Sciatic nerve (tissue), 2 donors: ENCODE measurements at regions not wholly inside any gene's neighbourhood (a gene's known extent, or its start where the extent isn't known, plus 50 kb on each side); places are given as distances from the start of the nearest gene placed in this dataset.
"Not testable (repeated sequence)": the region's sequence is repeated elsewhere in the genome, so short reads cannot be mapped to it uniquely, and the experiment has no call there.

Experiments
- ATAC-seq: fragments of 200-7000 bp; cut with Tn5 transposase; one replicate; pipeline ENCODE4 v1.9.1; 2020; ENCODE audit warnings: mild to moderate bottlenecking, moderate library complexity
- DNase-seq: peaks from one replicate; pipeline ENCODE4 v3.0.0-alpha.2; 2020; ENCODE audit warnings: low spot score
- intact Hi-C: fragments of 100-400 bp; cut with DNase I; formaldehyde crosslinking; loops from one replicate; pipeline ENCODE4 v1.14.2; 2022
- donor health status: DM: no; HTN: no; CAD: no.
- donor health status: DM: no; HTN: no; CAD: no.

DNA sequence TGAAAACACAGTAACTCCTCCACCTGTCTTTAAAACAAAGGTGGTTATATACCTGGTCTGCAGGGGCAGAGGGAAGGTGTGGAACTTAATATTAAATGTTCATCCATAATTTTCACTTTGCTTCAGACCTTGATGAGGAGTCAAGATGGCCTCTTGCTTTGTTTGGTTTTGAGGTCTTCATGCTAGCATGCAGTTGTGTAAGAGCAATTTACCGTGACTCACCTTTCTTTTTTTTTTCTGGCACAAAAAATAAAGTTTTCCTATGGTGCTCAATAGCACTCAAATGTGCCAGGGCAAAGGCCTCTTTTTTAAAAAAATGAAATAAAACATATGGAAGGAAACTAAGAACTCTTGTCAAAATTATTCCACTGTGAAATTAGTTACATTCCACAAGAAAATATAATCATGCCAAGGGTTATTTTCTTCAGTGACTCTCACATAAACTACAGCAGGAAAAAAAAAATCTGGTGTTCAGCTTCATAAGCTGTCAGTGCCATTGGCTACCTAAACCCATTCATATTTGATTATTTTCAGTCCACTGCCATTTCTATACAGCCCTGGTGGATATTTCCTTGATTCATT, 128.2 kb downstream of the SLC7A11 start:
- DNase-seq: no peak
- intact Hi-C loops: no loop called here
- no peak for ATAC-seq

DNA sequence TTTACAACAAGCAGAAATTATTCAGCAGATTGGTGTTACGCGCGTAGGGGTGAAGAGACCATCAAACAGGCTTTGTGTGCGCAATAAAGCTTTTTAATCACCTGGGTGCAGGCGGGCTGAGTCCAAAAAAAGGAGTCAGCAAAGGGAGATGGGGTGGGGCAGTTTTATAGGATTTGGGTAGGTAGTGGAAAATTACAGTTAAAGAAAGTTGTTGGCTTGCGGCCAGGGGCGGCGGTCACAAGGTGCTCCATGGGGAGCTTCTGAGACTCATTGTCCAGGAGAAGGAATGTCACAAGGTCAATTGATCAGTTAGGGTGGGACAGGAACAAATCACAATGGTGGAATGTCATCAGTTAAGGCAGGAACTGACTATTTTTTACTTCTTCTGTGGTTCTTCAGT, 129.3 kb downstream of the SLC7A11 start:
- intact Hi-C loops, ATAC-seq, DNase-seq: not testable (repeated sequence)

DNA sequence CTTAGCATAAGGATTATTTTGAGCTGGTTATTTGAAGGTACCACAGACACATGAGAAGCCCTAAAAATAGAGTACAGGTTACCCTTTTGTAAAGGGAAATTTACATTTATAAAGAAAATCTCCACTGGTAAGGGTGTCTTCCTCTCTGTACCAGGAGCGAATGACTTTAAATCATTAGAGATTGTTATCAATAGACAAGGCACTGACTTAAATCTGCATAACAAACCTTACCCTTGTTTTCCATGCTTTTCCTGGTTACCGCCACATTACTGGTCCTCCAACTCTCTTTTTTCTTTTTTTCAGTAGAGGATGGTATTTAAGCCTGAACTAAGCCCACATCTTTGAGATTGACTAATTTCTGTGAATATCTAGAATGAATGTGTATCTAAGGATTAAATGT, 129.8 kb downstream of the SLC7A11 start:
- ATAC-seq (no peak), DNase-seq (no peak)
- intact Hi-C loops: no loop called here

DNA sequence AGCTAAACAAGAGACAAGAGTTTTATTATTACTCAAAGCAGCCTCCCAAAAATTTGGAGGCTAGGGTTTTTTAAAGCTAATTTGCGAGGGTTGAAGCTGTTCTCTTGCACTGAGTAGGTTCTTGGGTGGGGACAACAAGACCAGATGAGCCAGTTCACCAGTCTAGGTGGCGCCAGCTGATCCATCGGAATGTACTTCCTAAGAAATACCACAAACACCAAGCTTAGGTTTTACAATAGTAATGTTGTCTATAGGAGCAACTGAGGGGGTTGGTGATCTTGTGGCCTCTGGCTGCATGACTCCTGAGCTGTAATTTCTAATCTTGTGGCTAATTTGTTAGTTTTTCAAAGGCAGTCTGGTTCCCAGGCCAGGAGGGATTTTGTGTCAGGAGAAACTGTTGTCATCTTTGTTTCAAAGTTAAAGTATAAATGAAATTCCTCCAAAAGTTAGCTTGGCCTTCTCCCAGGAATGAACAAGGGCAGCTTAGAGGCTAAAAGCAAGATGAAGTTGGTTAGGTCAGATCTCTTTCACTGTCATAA, 130.6 kb downstream of the SLC7A11 start:
- intact Hi-C loops: no loop called here
- no peak for DNase-seq
- ATAC-seq: no peak

DNA sequence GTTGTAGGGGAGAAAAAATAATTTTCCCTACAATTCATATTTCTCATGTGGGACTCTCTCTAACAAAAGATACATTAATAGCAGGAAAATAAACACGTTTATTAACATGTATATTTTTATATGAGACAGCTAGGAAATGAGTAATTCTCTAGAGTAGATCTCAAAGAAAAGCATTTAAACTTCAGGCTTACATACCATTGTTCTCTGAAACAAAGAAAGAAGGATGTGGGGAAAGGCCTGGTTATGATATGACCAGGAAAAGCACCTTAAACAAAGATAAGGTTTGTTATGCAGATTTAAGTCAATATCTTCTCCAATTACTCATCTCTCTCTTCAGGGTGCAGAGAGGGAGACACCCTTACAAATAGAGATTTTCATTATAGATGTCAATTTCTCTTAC, 131.3 kb downstream of the SLC7A11 start:
- no peak for DNase-seq
- intact Hi-C loops: no loop called here
- ATAC-seq: no peak

DNA sequence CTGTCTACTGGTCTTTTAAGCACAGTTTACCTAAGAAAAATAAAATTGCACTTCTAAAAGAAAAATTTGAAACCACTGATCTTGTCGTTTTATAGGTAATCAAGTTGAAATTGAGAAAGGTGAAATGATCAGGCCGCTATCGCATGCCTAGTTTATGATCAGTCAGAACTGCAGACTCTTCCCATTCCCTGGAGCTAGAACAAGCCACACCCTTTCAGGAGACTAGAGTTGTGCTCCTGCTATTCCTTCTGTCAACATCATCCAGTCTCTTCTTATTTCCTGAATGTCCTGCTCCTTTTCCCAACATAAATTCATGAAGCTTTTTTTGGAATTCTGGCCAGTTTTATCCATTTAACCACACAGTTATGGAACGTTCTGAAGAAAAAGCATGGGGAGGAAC, 135.1 kb downstream of the SLC7A11 start:
- intact Hi-C loops: no loop called here
- no peak for DNase-seq
- no peak for ATAC-seq

DNA sequence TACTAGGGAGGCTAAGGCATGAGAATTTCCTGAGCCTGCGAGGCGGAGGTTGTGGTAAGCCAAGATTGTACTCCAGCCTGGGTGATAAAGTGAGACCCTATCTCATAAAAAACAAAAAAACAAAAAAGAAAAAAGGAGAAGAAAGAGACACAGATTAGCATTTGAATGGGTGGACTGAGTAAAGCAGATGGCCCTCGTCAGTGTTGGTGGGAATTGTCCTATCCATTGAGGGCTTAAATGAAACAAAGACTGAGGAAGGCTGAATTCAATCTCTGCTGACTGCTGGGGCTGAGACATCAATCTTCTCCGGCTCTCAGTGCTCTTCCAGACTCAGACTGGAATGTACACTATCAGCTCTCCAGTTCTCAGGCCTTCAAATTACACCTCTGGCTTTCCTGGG, 136.8 kb downstream of the SLC7A11 start:
- intact Hi-C loops: no loop called here
- no peak for ATAC-seq
- DNase-seq: no peak

DNA sequence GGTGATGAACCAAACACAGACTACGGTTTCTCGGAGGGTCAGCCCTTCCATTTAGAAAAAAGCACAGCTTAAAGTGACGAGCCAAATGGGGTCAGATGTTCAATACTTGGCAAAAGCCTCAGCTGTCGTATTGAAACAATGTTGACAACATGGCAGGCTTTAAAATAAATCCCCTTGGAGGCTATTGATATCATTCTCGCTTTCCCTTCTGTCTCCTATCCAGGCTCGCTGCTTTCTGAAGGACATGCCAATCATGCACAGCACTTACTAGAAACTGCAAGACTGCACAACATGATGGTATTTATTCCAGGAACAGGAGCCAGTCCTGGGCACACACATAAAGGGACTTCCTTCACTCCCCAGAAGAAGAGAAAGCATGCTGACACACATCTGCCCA, 137.9 kb downstream of the SLC7A11 start:
- no peak for ATAC-seq
- no peak for DNase-seq
- intact Hi-C loops: no loop called here

DNA sequence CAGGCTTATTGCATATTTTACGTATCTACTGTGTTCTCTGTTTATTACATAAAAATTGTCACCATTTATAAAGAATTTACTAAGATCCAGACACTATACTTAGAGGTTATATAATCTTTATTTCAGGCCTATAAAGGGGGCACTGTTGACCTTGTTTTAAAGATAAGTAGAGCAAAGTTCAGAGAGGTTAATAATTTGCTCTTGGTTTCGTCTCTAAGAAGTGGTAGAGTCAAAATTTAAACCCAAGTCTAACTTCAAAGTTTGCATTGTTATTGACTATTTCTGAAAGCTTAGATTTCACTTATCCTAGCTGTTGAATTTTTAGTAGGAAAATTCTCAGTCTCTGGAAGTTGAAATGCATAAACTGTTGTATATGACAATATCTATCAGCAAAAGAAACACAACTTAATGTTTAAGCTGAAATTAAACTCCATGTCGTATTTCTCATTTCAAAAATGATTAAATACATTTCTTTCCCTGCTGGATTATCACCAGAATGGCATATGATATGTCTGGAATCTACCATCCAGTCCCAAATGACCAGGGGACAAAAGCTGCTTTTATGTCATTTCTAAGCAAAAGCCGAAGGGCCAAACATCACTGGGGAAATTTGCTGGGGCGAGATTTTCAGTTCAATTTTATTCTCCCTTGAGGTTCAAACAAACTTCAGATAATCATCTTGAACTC, 138.4 kb downstream of the SLC7A11 start:
- DNase-seq: no peak
- intact Hi-C loops: no loop called here
- no peak for ATAC-seq

DNA sequence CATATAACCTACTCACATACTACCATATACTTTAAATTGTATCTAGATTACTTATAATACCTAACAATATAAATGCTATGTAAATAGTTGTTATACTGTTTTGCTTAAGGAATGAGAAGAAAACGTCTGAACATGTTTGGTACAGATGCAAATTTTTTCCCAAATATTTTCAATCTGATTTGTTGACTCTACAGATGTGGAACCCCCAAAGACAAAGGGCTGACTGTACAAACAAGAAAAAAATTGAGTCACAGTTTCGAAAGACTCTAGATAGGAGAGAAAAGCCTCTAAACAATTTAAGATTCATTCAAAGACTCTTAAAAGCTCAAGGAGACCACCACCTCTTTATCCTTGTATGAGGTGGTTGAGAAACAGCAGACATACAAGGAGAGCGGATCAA, 142.8 kb downstream of the SLC7A11 start:
- ATAC-seq (no peak), DNase-seq (no peak)
- intact Hi-C loops: loop anchor here (10.0 kb wide), 1 partner anchor 975 kb away; no protein-coding TSS in a partner anchor

DNA sequence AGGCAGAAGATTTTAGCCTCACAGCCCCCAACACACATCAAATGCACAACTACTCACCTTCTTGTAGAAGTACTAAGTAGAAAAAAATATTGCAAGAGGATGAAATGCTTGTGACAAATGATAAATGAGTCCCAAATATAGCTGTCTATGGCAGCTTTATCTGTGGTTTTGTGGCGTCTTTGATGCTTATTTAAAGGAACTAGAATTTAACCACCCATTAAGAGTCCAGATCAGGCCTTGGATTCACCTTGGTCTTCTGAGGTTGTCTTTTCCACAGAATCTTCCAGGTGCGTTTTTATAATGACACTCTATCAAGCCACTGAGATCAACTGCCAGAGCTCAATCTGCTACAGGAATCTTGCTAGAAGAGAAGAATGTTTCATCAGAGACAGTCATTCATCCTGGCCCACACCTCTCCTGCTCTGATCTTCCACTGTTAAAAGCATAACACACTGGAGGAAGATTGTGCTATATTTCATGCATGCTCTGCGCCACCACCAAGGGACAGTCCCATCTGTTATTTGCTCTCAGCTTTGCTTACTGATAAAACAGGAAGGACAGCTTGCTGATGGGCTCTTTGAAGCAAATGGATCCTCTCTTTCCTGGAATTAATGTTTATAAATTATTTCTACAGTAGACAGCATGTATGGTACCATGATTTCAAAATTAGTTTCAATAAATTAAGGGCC, 144.1 kb downstream of the SLC7A11 start:
- intact Hi-C loops: loop anchor here (10.0 kb wide), 1 partner anchor 973 kb away; no protein-coding TSS in a partner anchor
- DNase-seq (no peak), ATAC-seq (no peak)

DNA sequence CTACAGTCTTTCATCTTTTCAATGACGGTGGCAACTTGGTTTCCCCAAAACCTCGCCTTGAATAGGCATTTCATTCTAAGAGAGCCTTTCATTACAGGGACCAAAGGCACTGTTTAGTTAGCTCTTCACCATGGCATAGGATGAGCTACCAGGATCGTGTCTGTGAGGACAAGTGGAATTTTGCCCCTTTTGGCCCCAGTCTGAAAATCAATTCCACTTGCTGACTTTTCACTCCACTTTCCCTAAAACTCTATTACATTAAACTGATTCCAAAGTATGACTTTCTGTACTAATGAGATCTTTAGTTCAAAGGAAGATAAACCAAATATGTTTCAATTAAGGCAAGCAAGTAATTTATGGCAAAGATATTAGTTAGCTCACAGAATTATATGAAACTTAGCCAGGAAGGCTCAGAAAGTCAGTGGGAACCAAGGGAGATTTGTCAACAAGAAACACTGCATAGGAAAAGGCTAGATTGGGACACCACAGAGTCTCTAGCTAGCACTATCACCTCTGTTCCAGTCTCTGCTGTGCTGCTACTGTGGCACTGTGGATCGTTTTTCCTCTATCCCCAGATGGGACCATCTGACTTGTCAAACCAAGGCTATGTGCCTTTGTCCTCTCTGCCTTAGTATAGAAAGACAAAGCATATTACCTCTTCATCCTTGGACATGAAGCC, 145.6 kb downstream of the SLC7A11 start:
- no peak for DNase-seq
- intact Hi-C loops: loop anchor here (10.0 kb wide), 1 partner anchor 972 kb away; no protein-coding TSS in a partner anchor
- ATAC-seq: no peak

DNA sequence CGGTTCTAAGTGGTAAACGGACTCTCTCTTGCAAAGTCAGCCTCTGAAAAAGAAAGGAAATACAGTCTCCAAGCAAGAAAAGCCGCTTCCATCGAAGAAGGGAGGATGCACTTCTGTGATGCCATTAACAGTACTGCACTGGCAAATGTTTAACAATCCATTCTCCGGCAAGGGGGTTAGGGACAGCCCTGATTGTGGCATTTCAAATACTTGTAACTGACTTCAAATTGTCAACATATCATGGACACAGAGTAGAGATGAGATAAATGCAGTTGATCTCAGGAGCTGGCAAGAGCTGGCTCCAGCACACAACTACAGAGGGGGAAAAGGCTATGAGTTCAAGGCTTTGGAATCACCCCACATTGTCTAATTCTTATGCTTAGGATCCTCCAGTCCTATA, 146.8 kb downstream of the SLC7A11 start:
- DNase-seq (no peak), ATAC-seq (no peak)
- intact Hi-C loops: loop anchor here (10.0 kb wide), 1 partner anchor 971 kb away; no protein-coding TSS in a partner anchor

DNA sequence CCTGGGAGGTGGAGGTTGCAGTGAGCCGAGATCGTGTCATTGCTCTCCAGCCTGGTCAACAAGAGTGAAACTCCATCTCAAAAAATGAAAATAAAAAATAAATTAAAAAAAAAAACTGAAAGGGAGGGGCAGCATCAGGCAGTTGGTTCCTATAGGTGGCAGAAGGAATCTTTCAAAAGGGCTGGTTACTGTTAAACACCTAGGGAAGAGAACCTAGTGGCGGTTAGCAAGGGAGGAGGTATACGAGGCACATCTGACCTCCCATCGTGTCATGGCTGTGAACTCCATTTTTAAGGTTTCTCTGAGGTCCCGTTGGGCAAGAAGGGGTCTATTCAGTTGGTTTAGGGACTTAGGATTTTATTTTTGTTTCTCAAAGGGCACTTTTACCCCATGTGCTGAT, 150.1 kb downstream of the SLC7A11 start:
- intact Hi-C loops: loop anchor here (10.0 kb wide), 1 partner anchor 967 kb away; no protein-coding TSS in a partner anchor
- no peak for DNase-seq
- ATAC-seq: no peak

DNA sequence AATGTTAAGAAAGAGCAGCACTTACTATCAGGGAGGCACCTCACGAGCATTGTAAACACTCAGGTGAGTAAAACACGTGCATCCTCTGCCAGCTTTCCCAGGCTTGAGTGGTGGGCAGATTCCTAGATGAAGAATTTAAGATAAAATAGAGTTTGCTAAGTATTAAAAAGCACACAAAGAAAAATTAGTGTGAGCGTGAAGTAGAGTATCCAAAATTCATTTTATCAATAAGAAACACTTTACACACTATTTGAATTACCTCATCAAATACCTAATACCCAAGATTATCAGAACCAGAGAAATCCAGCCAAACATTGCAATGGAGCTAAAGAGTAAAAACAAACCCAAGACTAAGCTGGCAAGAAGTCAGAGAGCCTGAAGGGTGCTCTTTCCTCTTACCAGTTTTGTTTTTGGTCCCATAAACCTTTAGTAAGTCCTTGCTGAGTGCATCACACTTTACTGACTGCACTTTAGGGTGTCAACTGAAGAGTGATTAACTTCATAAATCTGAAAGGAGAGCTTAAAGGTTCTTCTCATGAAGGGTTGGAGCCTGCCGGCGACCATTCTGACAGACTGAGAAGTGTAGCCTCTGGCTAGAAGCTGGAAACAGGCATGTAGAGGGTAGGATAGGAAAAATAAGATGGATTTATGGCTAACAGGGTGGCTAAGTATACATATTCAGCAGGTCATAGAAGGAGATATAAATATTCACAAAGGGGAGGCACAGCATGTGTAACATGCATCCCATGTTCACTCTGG, 151.1 kb downstream of the SLC7A11 start:
- intact Hi-C loops: loop anchor here (10.0 kb wide), 1 partner anchor 966 kb away; no protein-coding TSS in a partner anchor
- ATAC-seq: no peak

DNA sequence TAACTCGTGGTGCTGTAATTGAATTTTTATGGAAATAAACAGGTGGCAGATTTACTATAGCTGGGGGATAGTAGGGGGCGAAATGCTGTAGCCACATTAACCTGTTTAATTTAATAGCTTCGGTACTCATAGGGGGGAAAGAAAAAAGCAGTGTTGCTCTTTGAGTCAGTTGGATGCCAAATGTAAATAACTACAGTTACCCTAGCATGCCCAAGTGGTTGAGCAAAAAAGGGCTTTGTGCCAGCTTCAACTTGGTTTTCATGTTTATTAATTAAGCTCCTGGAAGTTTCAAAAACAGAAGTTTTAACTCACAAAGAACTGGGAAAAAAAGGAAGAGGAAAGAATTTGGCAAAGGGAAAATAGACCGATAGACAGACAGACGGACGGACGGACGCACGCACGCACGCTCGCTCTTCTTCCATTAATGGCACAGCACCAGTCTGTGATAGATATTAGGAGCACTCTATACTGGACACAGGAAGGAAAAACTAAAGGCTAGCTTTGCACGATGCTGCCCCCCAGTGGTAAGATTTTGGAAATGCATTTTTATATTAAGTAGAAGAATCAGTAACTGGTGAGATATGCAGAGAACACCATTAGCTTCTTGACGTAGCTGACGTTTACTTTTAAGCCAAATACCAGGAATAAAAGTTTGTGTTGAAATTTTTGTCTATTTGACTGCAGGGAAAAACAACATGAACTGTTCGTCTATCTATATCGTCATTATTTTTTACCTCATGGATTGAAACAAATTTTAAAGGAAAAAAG, 151.8 kb downstream of the SLC7A11 start:
- peak; percentile 88 for ATAC-seq
- DNase-seq: no peak
- intact Hi-C loops: loop anchor here (10.0 kb wide), 1 partner anchor 966 kb away; no protein-coding TSS in a partner anchor

More for the DNA sequence above, 151.1 kb downstream of the SLC7A11 start:
- no peak for DNase-seq

DNA sequence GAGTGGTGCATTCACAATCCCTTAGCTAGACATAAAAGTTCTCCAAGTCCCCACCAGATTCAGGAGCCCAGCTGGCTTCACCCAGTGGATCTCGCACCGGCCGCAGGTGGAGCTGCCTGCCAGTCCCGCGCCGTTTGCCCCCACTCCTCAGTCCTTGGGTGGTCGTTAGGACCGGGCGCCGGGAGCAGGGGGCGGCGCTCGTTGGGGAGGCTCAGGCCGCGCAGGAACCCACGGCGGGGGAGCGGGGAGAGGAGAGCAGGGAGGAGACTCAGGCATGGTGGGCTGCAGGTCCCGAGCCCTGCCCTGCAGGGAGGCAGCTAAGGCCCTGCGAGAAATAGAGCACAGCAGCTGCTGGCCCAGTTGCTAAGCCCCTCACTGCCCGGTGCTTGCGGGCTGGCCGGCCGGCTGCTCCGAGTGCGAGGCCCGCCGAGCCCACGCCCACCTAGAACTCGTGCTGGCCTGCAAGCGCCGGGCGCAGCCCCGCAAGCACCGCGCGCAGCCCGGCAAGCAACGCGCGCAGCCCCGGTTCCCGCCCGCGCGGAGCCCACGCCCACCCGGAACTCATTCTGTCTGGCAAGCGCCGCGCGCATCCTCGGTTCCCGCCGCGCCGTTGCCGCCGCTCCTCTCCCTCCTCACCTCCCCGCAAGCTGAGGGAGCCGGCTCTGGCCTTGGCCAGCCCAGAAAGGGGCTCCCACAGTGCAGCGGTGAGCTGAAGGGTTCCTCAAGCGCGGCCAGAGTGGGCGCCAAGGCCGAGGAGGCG, 153.5 kb downstream of the SLC7A11 start:
- intact Hi-C loops: no loop called here
- DNase-seq (no peak), ATAC-seq (no peak)
